ENCODE measurements at regions not wholly inside any gene's neighbourhood (a gene's known extent, or its start where the extent isn't known, plus 50 kb on each side); places are given as distances from the start of the nearest gene placed in this dataset.
"Not testable (repeated sequence)": the region's sequence is repeated elsewhere in the genome, so short reads cannot be mapped to it uniquely, and the experiment has no call there.

GRCh38 chr1:166629946-166630345, 209.3 kb upstream of the POGK start:
- H3K79me1 ChIP-seq (ENCODE audit: low read length): no peaks in the 10 kb centered on the region
- no peak overlapping the region for H3K4me3 ChIP-seq (ENCODE audit: low read depth, low read length)
- H3K79me2 ChIP-seq (ENCODE audit: control insufficient read depth, insufficient read depth, low read length, poor library complexity): no peaks in the 10 kb centered on the region
- no peak overlapping the region for H4K12ac ChIP-seq (ENCODE audit: low read depth, low read length)
- no peak overlapping the region for H3K4ac ChIP-seq (ENCODE audit: low read depth, low read length)
- no peak overlapping the region for H4K8ac ChIP-seq (ENCODE audit: low read depth, low read length)
- no peak overlapping the region for H3K23ac ChIP-seq (ENCODE audit: low read length)
- H2AK5ac ChIP-seq (ENCODE audit: low read length): no peak overlapping the region
- no peak overlapping the region for H3K18ac ChIP-seq (ENCODE audit: low read length)
- H3K9me3 ChIP-seq (ENCODE audit: insufficient read depth, low read depth, low read length): no peaks in the 10 kb centered on the region
- no peaks in the 10 kb centered on the region for H3K27me3 ChIP-seq (ENCODE audit: insufficient read depth, low read length)
- H3K4me2 ChIP-seq (ENCODE audit: low read length): no peak overlapping the region
- no peak overlapping the region for H3K27ac ChIP-seq (ENCODE audit: low read depth, low read length)
- no peak overlapping the region for H4K91ac ChIP-seq (ENCODE audit: low read depth, low read length)
- DNase-seq: no peak
- no peak overlapping the region for H2BK5ac ChIP-seq (ENCODE audit: low read depth, low read length, poor library complexity)
- no peak overlapping the region for H3K9ac ChIP-seq (ENCODE audit: low read length)
- H3K14ac ChIP-seq (ENCODE audit: low read length): no peak overlapping the region
- no peaks in the 10 kb centered on the region for H3K36me3 ChIP-seq (ENCODE audit: control insufficient read depth in 1 of 2, insufficient read depth in 2 of 2, low read length in 2 of 2)
- no CpG with 5 or more reads among the region's 1 CpG for WGBS (ENCODE audit: extremely low coverage, insufficient coverage, insufficient read length)
- no peaks in the 10 kb centered on the region for H3K4me1 ChIP-seq (ENCODE audit: control insufficient read depth in 1 of 2, insufficient read depth in 2 of 2, low read length in 2 of 2)
- H2BK120ac ChIP-seq (ENCODE audit: insufficient read depth, low read length, poor library complexity): no peak overlapping the region
- H2BK12ac ChIP-seq (ENCODE audit: low read length): no peak overlapping the region
- H2AFZ ChIP-seq (ENCODE audit: insufficient read depth, low read length, poor library complexity): no peak overlapping the region

- no peak overlapping the region for H4K8ac ChIP-seq (ENCODE audit: low read depth, low read length)
- H2BK120ac ChIP-seq (ENCODE audit: insufficient read depth, low read length, poor library complexity): no peak overlapping the region
- no peak overlapping the region for H4K91ac ChIP-seq (ENCODE audit: low read depth, low read length)
Observed at GRCh38 chr1:166630369-166630768, 208.9 kb upstream of the POGK start.

GRCh38 chr1:166638137-166638536, 201.1 kb upstream of the POGK start:
- Histone ChIP-seq H3K14ac (ENCODE audit: low read length) (no peak overlapping the region), H3K18ac (ENCODE audit: low read length) (no peak overlapping the region), H3K79me2 (ENCODE audit: control insufficient read depth, insufficient read depth, low read length, poor library complexity) (no peaks in the 10 kb centered on the region), H3K36me3 (ENCODE audit: control insufficient read depth in 1 of 2, insufficient read depth in 2 of 2, low read length in 2 of 2) (no peaks in the 10 kb centered on the region), H2BK5ac (ENCODE audit: low read depth, low read length, poor library complexity) (no peak overlapping the region), H3K27me3 (ENCODE audit: insufficient read depth, low read length) (no peaks in the 10 kb centered on the region), H3K4me2 (ENCODE audit: low read length) (no peak overlapping the region), H4K8ac (ENCODE audit: low read depth, low read length) (no peak overlapping the region), H3K27ac (ENCODE audit: low read depth, low read length) (no peak overlapping the region), H2BK120ac (ENCODE audit: insufficient read depth, low read length, poor library complexity) (no peak overlapping the region), H3K4me1 (ENCODE audit: control insufficient read depth in 1 of 2, insufficient read depth in 2 of 2, low read length in 2 of 2) (no peaks in the 10 kb centered on the region), H3K79me1 (ENCODE audit: low read length) (no peaks in the 10 kb centered on the region), H2BK12ac (ENCODE audit: low read length) (no peak overlapping the region), H2AK5ac (ENCODE audit: low read length) (no peak overlapping the region), H4K12ac (ENCODE audit: low read depth, low read length) (no peak overlapping the region), H3K23ac (ENCODE audit: low read length) (no peak overlapping the region), H3K9ac (ENCODE audit: low read length) (no peak overlapping the region), H3K4me3 (ENCODE audit: low read depth, low read length) (no peak overlapping the region), H2AFZ (ENCODE audit: insufficient read depth, low read length, poor library complexity) (no peak overlapping the region), H3K9me3 (ENCODE audit: insufficient read depth, low read depth, low read length) (no peaks in the 10 kb centered on the region), H4K91ac (ENCODE audit: low read depth, low read length) (no peak overlapping the region), H3K4ac (ENCODE audit: low read depth, low read length) (no peak overlapping the region)
- no peak for DNase-seq
- no CpG with 5 or more reads among the region's 5 CpGs for WGBS (ENCODE audit: extremely low coverage, insufficient coverage, insufficient read length)

More at GRCh38 chr1:166630369-166630768, 208.9 kb upstream of the POGK start:
- H3K23ac ChIP-seq (ENCODE audit: low read length): no peak overlapping the region
- no peak overlapping the region for H3K9ac ChIP-seq (ENCODE audit: low read length)
- no peak overlapping the region for H3K18ac ChIP-seq (ENCODE audit: low read length)
- H3K27ac ChIP-seq (ENCODE audit: low read depth, low read length): no peak overlapping the region
- no peak overlapping the region for H3K4me2 ChIP-seq (ENCODE audit: low read length)
- H4K12ac ChIP-seq (ENCODE audit: low read depth, low read length): no peak overlapping the region
- no CpG with 5 or more reads among the region's 2 CpGs for WGBS (ENCODE audit: extremely low coverage, insufficient coverage, insufficient read length)
- H2BK12ac ChIP-seq (ENCODE audit: low read length): no peak overlapping the region
- H3K4me1 ChIP-seq (ENCODE audit: control insufficient read depth in 1 of 2, insufficient read depth in 2 of 2, low read length in 2 of 2): no peaks in the 10 kb centered on the region
- H2AFZ ChIP-seq (ENCODE audit: insufficient read depth, low read length, poor library complexity): no peak overlapping the region
- DNase-seq: no peak
- H3K4ac ChIP-seq (ENCODE audit: low read depth, low read length): no peak overlapping the region
- H3K79me1 ChIP-seq (ENCODE audit: low read length): no peaks in the 10 kb centered on the region
- no peaks in the 10 kb centered on the region for H3K9me3 ChIP-seq (ENCODE audit: insufficient read depth, low read depth, low read length)
- no peak overlapping the region for H2BK5ac ChIP-seq (ENCODE audit: low read depth, low read length, poor library complexity)
- no peak overlapping the region for H3K4me3 ChIP-seq (ENCODE audit: low read depth, low read length)
- H3K79me2 ChIP-seq (ENCODE audit: control insufficient read depth, insufficient read depth, low read length, poor library complexity): no peaks in the 10 kb centered on the region
- H3K14ac ChIP-seq (ENCODE audit: low read length): no peak overlapping the region
- H2AK5ac ChIP-seq (ENCODE audit: low read length): no peak overlapping the region
- no peaks in the 10 kb centered on the region for H3K27me3 ChIP-seq (ENCODE audit: insufficient read depth, low read length)
- H3K36me3 ChIP-seq (ENCODE audit: control insufficient read depth in 1 of 2, insufficient read depth in 2 of 2, low read length in 2 of 2): no peaks in the 10 kb centered on the region

- not testable (repeated sequence) for H3K79me1 ChIP-seq (ENCODE audit: low read length); H3K9me3 ChIP-seq (ENCODE audit: insufficient read depth, low read depth, low read length); H4K91ac ChIP-seq (ENCODE audit: low read depth, low read length); H3K27me3 ChIP-seq (ENCODE audit: insufficient read depth, low read length); H3K4ac ChIP-seq (ENCODE audit: low read depth, low read length); H3K4me1 ChIP-seq (ENCODE audit: control insufficient read depth in 1 of 2, insufficient read depth in 2 of 2, low read length in 2 of 2); H3K14ac ChIP-seq (ENCODE audit: low read length); H4K12ac ChIP-seq (ENCODE audit: low read depth, low read length); H3K9ac ChIP-seq (ENCODE audit: low read length); H2BK12ac ChIP-seq (ENCODE audit: low read length); H2BK5ac ChIP-seq (ENCODE audit: low read depth, low read length, poor library complexity); H3K4me2 ChIP-seq (ENCODE audit: low read length); H3K23ac ChIP-seq (ENCODE audit: low read length); H3K79me2 ChIP-seq (ENCODE audit: control insufficient read depth, insufficient read depth, low read length, poor library complexity); H2AFZ ChIP-seq (ENCODE audit: insufficient read depth, low read length, poor library complexity); H2BK120ac ChIP-seq (ENCODE audit: insufficient read depth, low read length, poor library complexity); H2AK5ac ChIP-seq (ENCODE audit: low read length); H3K18ac ChIP-seq (ENCODE audit: low read length); H3K27ac ChIP-seq (ENCODE audit: low read depth, low read length); H3K36me3 ChIP-seq (ENCODE audit: control insufficient read depth in 1 of 2, insufficient read depth in 2 of 2, low read length in 2 of 2); H4K8ac ChIP-seq (ENCODE audit: low read depth, low read length); H3K4me3 ChIP-seq (ENCODE audit: low read depth, low read length); DNase-seq
- WGBS (ENCODE audit: extremely low coverage, insufficient coverage, insufficient read length): no CpG with 5 or more reads among the region's 2 CpGs
Observed at GRCh38 chr1:166657228-166657627, 182.0 kb upstream of the POGK start.

All from trophoblast cell (in vitro differentiated cells and primary cell).